Neural cell (in vitro differentiated cells): ENCODE measurements at regions not wholly inside any gene's neighbourhood (a gene's known extent, or its start where the extent isn't known, plus 50 kb on each side); places are given as distances from the start of the nearest gene placed in this dataset.
"Not testable (repeated sequence)": the region's sequence is repeated elsewhere in the genome, so short reads cannot be mapped to it uniquely, and the experiment has no call there.

Source experiments
- H2AFZ ChIP-seq: fragments of 200-600, 300-800 bp; sonication (generic), shearing (Covaris generic); 2 replicates; pipeline ENCODE4 v1.6.0; 2014; ENCODE audit warnings: low read depth, mild to moderate bottlenecking, antibody characterized with exemption, low read length, moderate library complexity
- H3F3A ChIP-seq: fragments of 200-600 bp; shearing (Covaris generic); 2 replicates; pipeline ENCODE4 v1.6.1; 2016; ENCODE audit warnings: mild to moderate bottlenecking, moderate library complexity, mixed read lengths, antibody characterized with exemption, low read length; ENCODE audit not compliant: insufficient read depth, poor library complexity, severe bottlenecking
- H3K27ac ChIP-seq: fragments of 200-600, 300-800 bp; sonication (generic), shearing (Covaris generic); 2 replicates; pipeline ENCODE4 v1.5.1; 2014; ENCODE audit warnings: mild to moderate bottlenecking, low read length, moderate library complexity
- H3K27me3 ChIP-seq: fragments of 300-800, 200-600 bp; sonication (generic), shearing (Covaris generic); 2 replicates; pipeline ENCODE4 v1.6.0; 2014; ENCODE audit warnings: mild to moderate bottlenecking, low read depth, low read length, moderate library complexity; ENCODE audit not compliant: insufficient read depth
- H3K36me3 ChIP-seq: fragments of 300-800, 200-600 bp; sonication (generic), shearing (Covaris generic); 2 replicates; pipeline ENCODE4 v1.5.1; 2014; ENCODE audit warnings: mild to moderate bottlenecking, antibody characterized with exemption, low read length, moderate library complexity; ENCODE audit not compliant: insufficient read depth
- H3K4me2 ChIP-seq: fragments of 300-800, 200-600 bp; sonication (generic), shearing (Covaris generic); 2 replicates; pipeline ENCODE4 v1.6.0; 2014; ENCODE audit warnings: mild to moderate bottlenecking, low read length
- H3K4me3 ChIP-seq: fragments of 300-800, 200-600 bp; sonication (generic), shearing (Covaris generic); 2 replicates; pipeline ENCODE4 v1.5.1; 2014; ENCODE audit warnings: mild to moderate bottlenecking, low read length, moderate library complexity
- H3K79me2 ChIP-seq: fragments of 200-600 bp; shearing (Covaris generic); replicated peaks from 2 replicates; pipeline ENCODE4 v1.6.0; 2014; ENCODE audit warnings: mild to moderate bottlenecking, low read length, moderate library complexity; ENCODE audit not compliant: insufficient read depth
- H3K9ac ChIP-seq: fragments of 300-800, 200-600 bp; sonication (generic), shearing (Covaris generic); 2 replicates; pipeline ENCODE4 v1.6.1; 2016; ENCODE audit warnings: mild to moderate bottlenecking, low read length, mixed read lengths
- H3K9me2 ChIP-seq: fragments of 200-600 bp; shearing (Covaris generic); 2 replicates; pipeline ENCODE4 v1.6.1; 2016; ENCODE audit warnings: mild to moderate bottlenecking, low read length, mixed read lengths; ENCODE audit not compliant: insufficient read depth
- H3K9me3 ChIP-seq: fragments of 200-600, 300-800 bp; sonication (generic), shearing (Covaris generic); 2 replicates; pipeline ENCODE4 v1.6.1; 2016; ENCODE audit warnings: mild to moderate bottlenecking, mixed run types, low read length, moderate library complexity, mixed read lengths
- H4K20me1 ChIP-seq: fragments of 200-600 bp; shearing (Covaris generic); 2 replicates; pipeline ENCODE4 v1.6.1; 2016; ENCODE audit warnings: mild to moderate bottlenecking, mixed run types; ENCODE audit not compliant: insufficient read depth
- CTCF ChIP-seq: fragments of 450-650 bp; IDR thresholded peaks from 2 replicates; pipeline ENCODE4 v1.5.1; 2014; ENCODE audit warnings: antibody characterized with exemption, mild to moderate bottlenecking, moderate library complexity; ENCODE audit not compliant: poor library complexity, severe bottlenecking
- EP300 ChIP-seq: fragments of 450-650 bp; conservative IDR thresholded peaks from 2 replicates; pipeline ENCODE4 v1.6.1; 2014; ENCODE audit warnings: antibody characterized with exemption, mild to moderate bottlenecking, moderate library complexity; ENCODE audit not compliant: poor library complexity, severe bottlenecking
- EZH2 ChIP-seq: fragments of 200-600, 300-800 bp; shearing (Covaris generic), sonication (generic); IDR thresholded peaks from 2 replicates; pipeline ENCODE4 v1.6.1; 2014; ENCODE audit warnings: antibody characterized with exemption, low read length, borderline replicate concordance, mild to moderate bottlenecking; ENCODE audit not compliant: insufficient read depth, poor library complexity, severe bottlenecking
- MXI1 ChIP-seq: fragments of 450-650 bp; conservative IDR thresholded peaks from 2 replicates; pipeline ENCODE4 v1.6.1; 2014; ENCODE audit warnings: antibody characterized with exemption, mild to moderate bottlenecking; ENCODE audit not compliant: poor library complexity, severe bottlenecking
- POLR2AphosphoS5 ChIP-seq: IDR thresholded peaks from 2 replicates; pipeline ENCODE4 v1.6.1; 2012
- RAD21 ChIP-seq: fragments of 450-650 bp; conservative IDR thresholded peaks from 2 replicates; pipeline ENCODE4 v1.6.1; 2014; ENCODE audit warnings: antibody characterized with exemption, mild to moderate bottlenecking, moderate library complexity
- REST ChIP-seq: IDR thresholded peaks from 2 replicates; pipeline ENCODE4 v1.6.1; 2012; ENCODE audit warnings: borderline replicate concordance
- SMC3 ChIP-seq: fragments of 450-650 bp; conservative IDR thresholded peaks from 2 replicates; pipeline ENCODE4 v1.6.1; 2014; ENCODE audit warnings: antibody characterized with exemption, mild to moderate bottlenecking, moderate library complexity; ENCODE audit not compliant: poor library complexity
- TAF1 ChIP-seq: IDR thresholded peaks from 2 replicates; pipeline ENCODE4 v1.6.1; 2012; ENCODE audit warnings: low read depth

DNA sequence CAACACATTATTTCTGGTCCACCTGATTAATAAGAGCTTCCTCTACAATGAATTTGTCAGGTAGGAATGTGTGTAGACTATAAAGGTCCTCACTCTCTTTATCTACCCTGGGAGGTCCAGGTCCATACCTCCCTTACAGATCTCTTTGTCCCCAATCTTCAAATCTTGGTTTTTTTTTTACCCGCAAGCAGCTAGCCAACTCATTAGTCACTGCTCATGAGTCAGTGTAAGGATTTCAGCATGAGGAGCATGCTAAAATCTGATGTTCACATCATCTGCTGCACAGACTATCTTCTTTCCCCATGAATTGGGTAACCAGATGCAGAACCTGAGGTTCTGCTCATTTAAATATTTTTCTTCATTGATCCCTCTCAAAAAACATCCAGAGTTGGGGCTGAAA, 397.0 kb upstream of the ISX start:
- H4K20me1 ChIP-seq: no peaks in the 10 kb centered on the region
- H3K79me2 ChIP-seq: no peaks in the 10 kb centered on the region
- H3K9me2 ChIP-seq: no peaks in the 10 kb centered on the region
- H3F3A ChIP-seq: no peaks in the 10 kb centered on the region
- no peaks in the 10 kb centered on the region for H3K9me3 ChIP-seq
- no peak overlapping the region for H3K4me2 ChIP-seq
- no peak overlapping the region for H3K4me3 ChIP-seq
- TF ChIP-seq MXI1: no peak
- TF ChIP-seq CTCF: no peak
- TF ChIP-seq EZH2: no peak
- no peak for TF ChIP-seq POLR2AphosphoS5
- no peak for TF ChIP-seq REST
- no peak for TF ChIP-seq RAD21
- no peak for TF ChIP-seq EP300
- no peak for TF ChIP-seq SMC3
- no peak for TF ChIP-seq TAF1
- no peak overlapping the region for H2AFZ ChIP-seq
- no peak overlapping the region for H3K9ac ChIP-seq
- no peaks in the 10 kb centered on the region for H3K36me3 ChIP-seq
- no peak overlapping the region for H3K27ac ChIP-seq
- H3K27me3 ChIP-seq: no peaks in the 10 kb centered on the region

GRCh38 chr22:34683031-34683430, 382.9 kb upstream of the ISX start:
- H3K27ac ChIP-seq, H3K9ac ChIP-seq, H3K9me3 ChIP-seq: not testable (repeated sequence)

GRCh38 chr22:34684278-34684677, 381.7 kb upstream of the ISX start:
- H3K9me3 ChIP-seq, H4K20me1 ChIP-seq, H3K4me2 ChIP-seq, H3K9me2 ChIP-seq, H3F3A ChIP-seq, H3K27ac ChIP-seq, H3K9ac ChIP-seq, H3K36me3 ChIP-seq, H3K27me3 ChIP-seq, H2AFZ ChIP-seq, H3K4me3 ChIP-seq, H3K79me2 ChIP-seq: not testable (repeated sequence)

More at GRCh38 chr22:34683031-34683430, 382.9 kb upstream of the ISX start:
- not testable (repeated sequence) for H3K36me3 ChIP-seq, H3F3A ChIP-seq, H3K9me2 ChIP-seq, H3K27me3 ChIP-seq, H4K20me1 ChIP-seq, H3K4me3 ChIP-seq, H3K79me2 ChIP-seq, H3K4me2 ChIP-seq, H2AFZ ChIP-seq
